ENCODE measurements at regions not wholly inside any gene's neighbourhood (a gene's known extent, or its start where the extent isn't known, plus 50 kb on each side); places are given as distances from the start of the nearest gene placed in this dataset.

DNA sequence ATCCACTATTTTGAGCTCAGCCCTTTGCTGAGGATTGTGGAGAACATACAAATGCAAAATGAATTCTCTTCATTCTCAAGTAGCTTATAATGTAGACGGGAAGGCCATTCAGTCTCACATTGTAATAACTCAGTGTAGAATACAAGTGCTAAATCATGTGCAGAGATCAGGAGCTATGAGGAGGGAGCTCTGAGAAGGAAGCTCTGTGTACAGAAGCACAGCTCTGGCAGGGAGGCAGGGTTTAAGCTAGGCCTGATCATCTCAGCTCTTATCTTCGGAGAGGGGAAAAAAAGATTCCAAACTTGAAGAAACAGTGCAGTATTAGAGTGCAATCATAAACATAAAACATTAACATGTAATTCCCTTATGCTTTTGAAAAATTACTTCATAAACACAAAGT, 291.1 kb upstream of the SKOR2 start:
- TF ChIP-seq, protein P1, sequence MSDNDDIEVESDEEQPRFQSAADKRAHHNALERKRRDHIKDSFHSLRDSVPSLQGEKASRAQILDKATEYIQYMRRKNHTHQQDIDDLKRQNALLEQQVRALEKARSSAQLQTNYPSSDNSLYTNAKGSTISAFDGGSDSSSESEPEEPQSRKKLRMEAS (IDR thresholded peaks at IDR 0.05; ENCODE audit: low read depth): no peak
- no peak for TF ChIP-seq CTCF (IDR thresholded peaks at IDR 0.05)

Data from SK-N-SH (cell line).